HG03565 (cell line): ENCODE measurements at regions not wholly inside any gene's neighbourhood (a gene's known extent, or its start where the extent isn't known, plus 50 kb on each side); places are given as distances from the start of the nearest gene placed in this dataset.

Source experiments
- ATAC-seq: cut with Tn5 transposase; IDR thresholded peaks from one replicate; pipeline ENCODE4 v1.9.1; 2021; ENCODE audit warnings: mild to moderate bottlenecking, moderate library complexity; ENCODE audit not compliant: unreplicated experiment

- ATAC-seq, result no peak
Measured at GRCh38 chr18:34590503-34590902, 119.6 kb upstream of the DTNA start.

- ATAC-seq, result no peak
Measured at GRCh38 chr18:34591920-34592444, 118.1 kb upstream of the DTNA start.

GRCh38 chr18:34592481-34592880, 117.6 kb upstream of the DTNA start:
- no peak for ATAC-seq

GRCh38 chr18:34592961-34593382, 117.1 kb upstream of the DTNA start:
- no peak for ATAC-seq

- ATAC-seq, result no peak
Measured at GRCh38 chr18:34594266-34594665, 115.8 kb upstream of the DTNA start.

- ATAC-seq, result no peak
Measured at GRCh38 chr18:34595690-34596089, 114.4 kb upstream of the DTNA start.

- no peak for ATAC-seq
Measured at GRCh38 chr18:34598120-34598635, 111.9 kb upstream of the DTNA start.

- ATAC-seq, result no peak
Measured at GRCh38 chr18:34600158-34600557, 109.9 kb upstream of the DTNA start.

- ATAC-seq, result no peak
Measured at GRCh38 chr18:34600874-34601656, 109.0 kb upstream of the DTNA start.

- ATAC-seq, result no peak
Measured at GRCh38 chr18:34604591-34604990, 105.5 kb upstream of the DTNA start.

GRCh38 chr18:34606851-34607250, 103.2 kb upstream of the DTNA start:
- no peak for ATAC-seq

- ATAC-seq, result no peak
Measured at GRCh38 chr18:34608064-34608463, 102.0 kb upstream of the DTNA start.

- ATAC-seq, result no peak
Measured at GRCh38 chr18:34609986-34610648, 100.0 kb upstream of the DTNA start.

GRCh38 chr18:34611904-34612303, 98.2 kb upstream of the DTNA start:
- ATAC-seq, result no peak

- ATAC-seq, result no peak
Measured at GRCh38 chr18:34620258-34620861, 89.7 kb upstream of the DTNA start.

GRCh38 chr18:34623557-34623956, 86.5 kb upstream of the DTNA start:
- no peak for ATAC-seq

GRCh38 chr18:34624551-34624950, 85.5 kb upstream of the DTNA start:
- ATAC-seq, result no peak

- ATAC-seq, result no peak
Measured at GRCh38 chr18:34626404-34627136, 83.5 kb upstream of the DTNA start.

GRCh38 chr18:34627137-34627920, 82.8 kb upstream of the DTNA start:
- ATAC-seq, result no peak
